DND-41 (cell line): ENCODE measurements at regions not wholly inside any gene's neighbourhood (a gene's known extent, or its start where the extent isn't known, plus 50 kb on each side); places are given as distances from the start of the nearest gene placed in this dataset.
A peak's percentile ranks its signal among the peaks of the same experiment; 100 is the strongest.

ENCODE experiments used
- ATAC-seq: fragments of 200-7000 bp; cut with Tn5 transposase; 3 replicates; pipeline ENCODE4 v1.9.1; 2021; ENCODE audit warnings: low read depth; ENCODE audit not compliant: insufficient read depth
- DNase-seq: peaks from one replicate; pipeline ENCODE4 v3.0.0-alpha.2; 2020
- H2AFZ ChIP-seq: 2 replicates; pipeline ENCODE4 v1.6.0; 2012; ENCODE audit warnings: low read depth, low read length
- H3K27ac ChIP-seq: 2 replicates; pipeline ENCODE4 v1.5.1; 2012; ENCODE audit warnings: low read length, inconsistent platforms
- H3K27me3 ChIP-seq: fragments of 200-600 bp; sonication (generic); 2 replicates; pipeline ENCODE4 v1.6.0; 2012; ENCODE audit warnings: low read length, mild to moderate bottlenecking, inconsistent platforms; ENCODE audit not compliant: insufficient read depth, poor library complexity
- H3K36me3 ChIP-seq: 2 replicates; pipeline ENCODE4 v1.5.1; 2012; ENCODE audit warnings: low read length, inconsistent platforms; ENCODE audit not compliant: insufficient read depth
- H3K4me1 ChIP-seq: 2 replicates; pipeline ENCODE4 v1.5.1; 2012; ENCODE audit warnings: mild to moderate bottlenecking, low read length; ENCODE audit not compliant: insufficient read depth
- H3K4me2 ChIP-seq: 2 replicates; pipeline ENCODE4 v1.6.0; 2012; ENCODE audit warnings: mild to moderate bottlenecking, moderate library complexity, low read length, inconsistent platforms; ENCODE audit not compliant: insufficient read depth
- H3K4me3 ChIP-seq, 2 experiments: fragments of 200-600 bp in 1 of 2; shearing (Covaris generic) in 1 of 2; 2 replicates each; pipeline ENCODE4 v1.5.1; 2012 to 2016; ENCODE audit warnings: inconsistent platforms in 2 of 2, low read length in 2 of 2, mild to moderate bottlenecking in 2 of 2, low read depth in 1 of 2, moderate library complexity in 1 of 2
- H3K79me2 ChIP-seq: 2 replicates; pipeline ENCODE4 v1.6.0; 2012; ENCODE audit warnings: low read length, inconsistent platforms; ENCODE audit not compliant: insufficient read depth
- H3K9ac ChIP-seq: 2 replicates; pipeline ENCODE4 v1.6.0; 2012; ENCODE audit warnings: low read depth, mild to moderate bottlenecking, inconsistent platforms, low read length, moderate library complexity
- H3K9me3 ChIP-seq: 2 replicates; pipeline ENCODE4 v1.5.1; 2012; ENCODE audit warnings: low read length, moderate library complexity, mild to moderate bottlenecking, inconsistent platforms; ENCODE audit not compliant: insufficient read depth, severe bottlenecking
- H4K20me1 ChIP-seq: 2 replicates; pipeline ENCODE4 v1.6.0; 2012; ENCODE audit warnings: low read length; ENCODE audit not compliant: insufficient read depth
- CTCF ChIP-seq: IDR thresholded peaks from 2 replicates; pipeline ENCODE4 v1.5.1; 2012; ENCODE audit warnings: borderline replicate concordance, low read length, moderate library complexity, mild to moderate bottlenecking; ENCODE audit not compliant: poor library complexity, severe bottlenecking; ENCODE audit errors: extremely low read depth
- EZH2 ChIP-seq: IDR thresholded peaks from 3 replicates; pipeline ENCODE4 v1.6.1; 2012; ENCODE audit warnings: borderline replicate concordance, low read depth, mild to moderate bottlenecking, moderate library complexity, low read length, inconsistent platforms; ENCODE audit not compliant: severe bottlenecking

DNA sequence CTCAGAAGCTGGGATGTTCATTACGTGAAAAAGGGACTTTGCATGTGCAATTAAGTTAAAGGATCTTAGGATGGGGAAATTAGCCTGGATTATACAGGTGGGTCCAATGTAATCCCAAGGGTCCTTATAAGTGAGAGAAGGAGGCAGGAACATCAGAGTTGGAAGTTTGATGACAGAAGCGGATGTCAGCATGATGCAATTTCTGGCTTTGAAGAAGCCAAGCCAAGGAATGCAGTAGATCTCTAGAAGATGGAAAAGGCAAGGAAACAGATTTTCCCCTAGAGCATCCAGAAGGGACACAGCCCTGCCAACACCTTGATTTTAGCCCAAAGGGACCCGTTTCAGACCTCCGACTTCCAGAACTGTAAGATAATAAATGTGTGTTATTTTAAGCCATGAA, 136.4 kb downstream of the LNPK start:
- ATAC-seq (no peak), DNase-seq (no peak)
- Histone ChIP-seq H3K27ac (no peak overlapping the region), H3K9ac (no peak overlapping the region), H2AFZ (peak overlapping the region; percentile 17; the same call in 1 of the 2 replicates), H3K4me3 (no peak overlapping the region), H3K79me2 (no peaks in the 10 kb centered on the region), H4K20me1 (no peaks in the 10 kb centered on the region), H3K36me3 (no peaks in the 10 kb centered on the region), H3K27me3 (peaks cover 8% of the 10 kb centered on the region), H3K9me3 (no peaks in the 10 kb centered on the region), H3K4me2 (no peak overlapping the region), H3K4me1 (no peaks in the 10 kb centered on the region)
- TF ChIP-seq CTCF: no peak
- TF ChIP-seq EZH2: no peak

- H3K4me2 ChIP-seq: no peak overlapping the region
- TF ChIP-seq CTCF (no peak), EZH2 (no peak)
- no peaks in the 10 kb centered on the region for H3K79me2 ChIP-seq
Measured at GRCh38 chr2:175864137-175864850, 137.8 kb downstream of the LNPK start.

GRCh38 chr2:175861958-175862357, 140.1 kb downstream of the LNPK start:
- Histone ChIP-seq H3K36me3 (no peaks in the 10 kb centered on the region), H3K4me3 (no peak overlapping the region), H3K9ac (no peak overlapping the region), H3K27me3 (peaks cover 5% of the 10 kb centered on the region), H3K27ac (no peak overlapping the region), H2AFZ (no peak overlapping the region), H3K79me2 (no peaks in the 10 kb centered on the region), H3K4me2 (no peak overlapping the region), H3K9me3 (no peaks in the 10 kb centered on the region), H4K20me1 (no peaks in the 10 kb centered on the region), H3K4me1 (no peaks in the 10 kb centered on the region)
- DNase-seq: no peak
- no peak for ATAC-seq
- TF ChIP-seq EZH2 (no peak), CTCF (no peak)

More at GRCh38 chr2:175864137-175864850, 137.8 kb downstream of the LNPK start:
- no peak for DNase-seq
- no peak overlapping the region for H2AFZ ChIP-seq
- no peaks in the 10 kb centered on the region for H3K36me3 ChIP-seq
- H3K9ac ChIP-seq: no peak overlapping the region
- no peaks in the 10 kb centered on the region for H3K9me3 ChIP-seq
- peaks cover 6% of the 10 kb centered on the region for H3K27me3 ChIP-seq
- H3K27ac ChIP-seq: no peak overlapping the region
- H4K20me1 ChIP-seq: no peaks in the 10 kb centered on the region
- H3K4me3 ChIP-seq: no peak overlapping the region
- no peaks in the 10 kb centered on the region for H3K4me1 ChIP-seq
- ATAC-seq: no peak
